Left lung (tissue), 4 donors: ENCODE measurements at regions not wholly inside any gene's neighbourhood (a gene's known extent, or its start where the extent isn't known, plus 50 kb on each side); places are given as distances from the start of the nearest gene placed in this dataset.

ENCODE experiments used
- ATAC-seq: fragments of 200-7000 bp; cut with Tn5 transposase; one replicate; pipeline ENCODE4 v1.9.1; 2020; ENCODE audit warnings: moderate library complexity
- DNase-seq, 4 donors: peaks; one replicate each; pipeline ENCODE4 v3.0.0-alpha.2; 2013 to 2020
- H3K27ac ChIP-seq, 2 donors: fragments of 200-600 bp; sonication (generic) in 1 of 2; one replicate each; pipeline versions ENCODE4 v1.5.0 to v1.8.0; 2020 to 2021
- H3K27me3 ChIP-seq, 2 donors: fragments of 200-600 bp; sonication (generic) in 1 of 2; one replicate each; pipeline versions ENCODE4 v1.5.0 to v1.8.0; 2020 to 2021
- H3K36me3 ChIP-seq, 2 donors: fragments of 200-600 bp; sonication (generic) in 1 of 2; one replicate each; pipeline versions ENCODE4 v1.5.0 to v1.8.0; 2020 to 2021
- H3K4me1 ChIP-seq, 2 donors: fragments of 200-600 bp; one replicate each; pipeline ENCODE4 v1.8.0; 2021
- H3K4me3 ChIP-seq, 2 donors: fragments of 200-600 bp; sonication (generic) in 1 of 2; one replicate each; pipeline versions ENCODE4 v1.5.0 to v1.8.0; 2020 to 2021; ENCODE audit warnings: mild to moderate bottlenecking in 1 of 2
- H3K9me3 ChIP-seq, 2 donors: fragments of 200-600 bp; sonication (generic) in 1 of 2; one replicate each; pipeline versions ENCODE4 v1.5.0 to v1.8.0; 2020 to 2021
- CTCF ChIP-seq, 2 donors: fragments of 200-600 bp; sonication (generic) in 1 of 2; IDR thresholded peaks; one replicate each; pipeline versions ENCODE4 v1.5.0 to v1.8.0; 2021; ENCODE audit warnings: antibody characterized with exemption in 2 of 2
- intact Hi-C, 2 donors: fragments of 100-400 bp; cut with DNase I; formaldehyde crosslinking; loops; one replicate each; pipeline versions ENCODE4 v1.11.2 to v1.14.2; 2022
- donor health status: DM: no; HTN: yes; CAD: no.
- donor health status: DM: no; HTN: no; CAD: no.

GRCh38 chr2:216971593-216971992 lies 111.7 kb upstream of the TNP1 start:
- no peaks in the 10 kb centered on the region for H3K9me3 ChIP-seq
- H3K27ac ChIP-seq = no peak overlapping the region
- TF ChIP-seq CTCF (IDR thresholded peaks at IDR 0.05) = no peak
- no peak for DNase-seq
- H3K4me1 ChIP-seq = peaks cover 0 to 2% of the 10 kb centered on the region in 2 donors
- H3K27me3 ChIP-seq = no peaks in the 10 kb centered on the region
- no peaks in the 10 kb centered on the region for H3K36me3 ChIP-seq
- ATAC-seq = no peak
- H3K4me3 ChIP-seq = no peak overlapping the region
- intact Hi-C loops = no loop called here

- H3K27me3 ChIP-seq = no peaks in the 10 kb centered on the region
- no peak overlapping the region for H3K4me3 ChIP-seq
- peaks cover 0 to 2% of the 10 kb centered on the region in 2 donors for H3K4me1 ChIP-seq
- no peak for ATAC-seq
- H3K9me3 ChIP-seq = no peaks in the 10 kb centered on the region
- intact Hi-C loops = no loop called here
- no peaks in the 10 kb centered on the region for H3K36me3 ChIP-seq
- H3K27ac ChIP-seq = no peak overlapping the region
- no peak for DNase-seq
- TF ChIP-seq CTCF (IDR thresholded peaks at IDR 0.05) = no peak
These were observed 110.6 kb upstream of the TNP1 start for GRCh38 chr2:216970359-216970915.

GRCh38 chr2:216967889-216968288 lies 108.0 kb upstream of the TNP1 start:
- intact Hi-C loops = no loop called here
- no peak overlapping the region for H3K27ac ChIP-seq
- TF ChIP-seq CTCF (IDR thresholded peaks at IDR 0.05) = no peak
- no peaks in the 10 kb centered on the region for H3K9me3 ChIP-seq
- no peak overlapping the region for H3K4me3 ChIP-seq
- no peak for ATAC-seq
- no peaks in the 10 kb centered on the region for H3K36me3 ChIP-seq
- peaks cover 0 to 2% of the 10 kb centered on the region in 2 donors for H3K4me1 ChIP-seq
- H3K27me3 ChIP-seq = no peaks in the 10 kb centered on the region
- no peak for DNase-seq

GRCh38 chr2:216960671-216961268 lies 100.9 kb upstream of the TNP1 start:
- intact Hi-C loops = no loop called here
- Histone ChIP-seq H3K36me3 (no peaks in the 10 kb centered on the region), H3K9me3 (peaks cover 0 to under 1% of the 10 kb centered on the region in 2 donors), H3K27me3 (no peaks in the 10 kb centered on the region), H3K4me1 (no peaks in the 10 kb centered on the region), H3K4me3 (no peak overlapping the region), H3K27ac (no peak overlapping the region)
- no peak for TF ChIP-seq CTCF (IDR thresholded peaks at IDR 0.05)
- DNase-seq = no peak
- ATAC-seq = no peak

- no peaks in the 10 kb centered on the region for H3K4me1 ChIP-seq
- H3K27ac ChIP-seq = no peak overlapping the region
- intact Hi-C loops = no loop called here
- H3K27me3 ChIP-seq = no peaks in the 10 kb centered on the region
- ATAC-seq (no peak), DNase-seq (peak in 1 of 4 donors; percentile 25)
- TF ChIP-seq CTCF (IDR thresholded peaks at IDR 0.05) = no peak
- no peak overlapping the region for H3K4me3 ChIP-seq
- H3K36me3 ChIP-seq = no peaks in the 10 kb centered on the region
- peaks cover 0 to 13% of the 10 kb centered on the region in 2 donors for H3K9me3 ChIP-seq
These were observed 99.6 kb upstream of the TNP1 start for GRCh38 chr2:216959433-216959832.
